ENCODE measurements at regions not wholly inside any gene's neighbourhood (a gene's known extent, or its start where the extent isn't known, plus 50 kb on each side); places are given as distances from the start of the nearest gene placed in this dataset.

- no TSS peak for BruUV-seq (replicated peaks)
- POLR2A ChIA-PET: no interaction called here
- DNase-seq (ENCODE audit: low read depth, low spot score) (no peak), ATAC-seq (no peak)
- no peaks in the 10 kb centered on the region for H3K9me3 ChIP-seq (ENCODE audit: control insufficient read depth, insufficient read depth, low read depth, low read length)
- H3K27me3 ChIP-seq (ENCODE audit: control insufficient read depth, insufficient read depth, low read length): no peaks in the 10 kb centered on the region
- H3K4me1 ChIP-seq (ENCODE audit: control insufficient read depth, insufficient read depth, low read length): no peaks in the 10 kb centered on the region
- in situ Hi-C loops (cut with HindIII; ENCODE audit: low pct_unique_long_range_greater_than_20kb, low sequenced_read_pairs): no loop called here
- no peak overlapping the region for H3K4me3 ChIP-seq (ENCODE audit: low read depth in 2 of 2, low read length in 2 of 2)
- TF ChIP-seq CTCF (IDR thresholded peaks at IDR 0.05): no peak
- TF ChIP-seq TCF7L2 (IDR thresholded peaks at IDR 0.05; ENCODE audit: low read depth, low read length): no peak
- TF ChIP-seq SIN3A (IDR thresholded peaks at IDR 0.05; ENCODE audit: borderline replicate concordance, insufficient read depth, low read depth, low read length): no peak
- TF ChIP-seq, protein P1, sequence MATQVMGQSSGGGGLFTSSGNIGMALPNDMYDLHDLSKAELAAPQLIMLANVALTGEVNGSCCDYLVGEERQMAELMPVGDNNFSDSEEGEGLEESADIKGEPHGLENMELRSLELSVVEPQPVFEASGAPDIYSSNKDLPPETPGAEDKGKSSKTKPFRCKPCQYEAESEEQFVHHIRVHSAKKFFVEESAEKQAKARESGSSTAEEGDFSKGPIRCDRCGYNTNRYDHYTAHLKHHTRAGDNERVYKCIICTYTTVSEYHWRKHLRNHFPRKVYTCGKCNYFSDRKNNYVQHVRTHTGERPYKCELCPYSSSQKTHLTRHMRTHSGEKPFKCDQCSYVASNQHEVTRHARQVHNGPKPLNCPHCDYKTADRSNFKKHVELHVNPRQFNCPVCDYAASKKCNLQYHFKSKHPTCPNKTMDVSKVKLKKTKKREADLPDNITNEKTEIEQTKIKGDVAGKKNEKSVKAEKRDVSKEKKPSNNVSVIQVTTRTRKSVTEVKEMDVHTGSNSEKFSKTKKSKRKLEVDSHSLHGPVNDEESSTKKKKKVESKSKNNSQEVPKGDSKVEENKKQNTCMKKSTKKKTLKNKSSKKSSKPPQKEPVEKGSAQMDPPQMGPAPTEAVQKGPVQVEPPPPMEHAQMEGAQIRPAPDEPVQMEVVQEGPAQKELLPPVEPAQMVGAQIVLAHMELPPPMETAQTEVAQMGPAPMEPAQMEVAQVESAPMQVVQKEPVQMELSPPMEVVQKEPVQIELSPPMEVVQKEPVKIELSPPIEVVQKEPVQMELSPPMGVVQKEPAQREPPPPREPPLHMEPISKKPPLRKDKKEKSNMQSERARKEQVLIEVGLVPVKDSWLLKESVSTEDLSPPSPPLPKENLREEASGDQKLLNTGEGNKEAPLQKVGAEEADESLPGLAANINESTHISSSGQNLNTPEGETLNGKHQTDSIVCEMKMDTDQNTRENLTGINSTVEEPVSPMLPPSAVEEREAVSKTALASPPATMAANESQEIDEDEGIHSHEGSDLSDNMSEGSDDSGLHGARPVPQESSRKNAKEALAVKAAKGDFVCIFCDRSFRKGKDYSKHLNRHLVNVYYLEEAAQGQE (IDR thresholded peaks at IDR 0.05; ENCODE audit: insufficient read depth in 1 of 2, low read depth in 2 of 2, low read length in 1 of 2): no peak
- no peak for TF ChIP-seq POLR2AphosphoS5 (IDR thresholded peaks at IDR 0.05; ENCODE audit: low read depth, low read length)
- no peak overlapping the region for H3K27ac ChIP-seq (ENCODE audit: low read length)
- intact Hi-C loops (cut with micrococcal nuclease; ENCODE audit: unreplicated experiment): no loop called here
- CTCF ChIA-PET: no interaction called here
- no peaks in the 10 kb centered on the region for H3K36me3 ChIP-seq (ENCODE audit: control insufficient read depth, insufficient read depth, low read length)
These were observed 723.7 kb downstream of the SORCS1 start for GRCh38 chr10:106440767-106441166.

- Histone ChIP-seq H3K4me1 (ENCODE audit: control insufficient read depth, insufficient read depth, low read length) (no peaks in the 10 kb centered on the region), H3K9me3 (ENCODE audit: control insufficient read depth, insufficient read depth, low read depth, low read length) (no peaks in the 10 kb centered on the region), H3K27me3 (ENCODE audit: control insufficient read depth, insufficient read depth, low read length) (no peaks in the 10 kb centered on the region), H3K36me3 (ENCODE audit: control insufficient read depth, insufficient read depth, low read length) (no peaks in the 10 kb centered on the region), H3K4me3 (ENCODE audit: low read depth in 2 of 2, low read length in 2 of 2) (no peak overlapping the region), H3K27ac (ENCODE audit: low read length) (no peak overlapping the region)
- TF ChIP-seq CTCF (IDR thresholded peaks at IDR 0.05) (no peak), TCF7L2 (IDR thresholded peaks at IDR 0.05; ENCODE audit: low read depth, low read length) (no peak), POLR2AphosphoS5 (IDR thresholded peaks at IDR 0.05; ENCODE audit: low read depth, low read length) (no peak), SIN3A (IDR thresholded peaks at IDR 0.05; ENCODE audit: borderline replicate concordance, insufficient read depth, low read depth, low read length) (no peak)
- TF ChIP-seq, protein P1 (IDR thresholded peaks at IDR 0.05; ENCODE audit: insufficient read depth in 1 of 2, low read depth in 2 of 2, low read length in 1 of 2): no peak
- in situ Hi-C loops (cut with HindIII; ENCODE audit: low pct_unique_long_range_greater_than_20kb, low sequenced_read_pairs): no loop called here
- DNase-seq (ENCODE audit: low read depth, low spot score) (no peak), ATAC-seq (no peak)
- BruUV-seq (replicated peaks): no TSS peak
- ChIA-PET CTCF (no interaction called here), POLR2A (no interaction called here)
- intact Hi-C loops (cut with micrococcal nuclease; ENCODE audit: unreplicated experiment): no loop called here
These were observed 724.2 kb downstream of the SORCS1 start for GRCh38 chr10:106440355-106440754.

Measured in Panc1 (cell line).